ENCODE measurements at regions not wholly inside any gene's neighbourhood (a gene's known extent, or its start where the extent isn't known, plus 50 kb on each side); places are given as distances from the start of the nearest gene placed in this dataset.
"Not testable (repeated sequence)": the region's sequence is repeated elsewhere in the genome, so short reads cannot be mapped to it uniquely, and the experiment has no call there.

DNA sequence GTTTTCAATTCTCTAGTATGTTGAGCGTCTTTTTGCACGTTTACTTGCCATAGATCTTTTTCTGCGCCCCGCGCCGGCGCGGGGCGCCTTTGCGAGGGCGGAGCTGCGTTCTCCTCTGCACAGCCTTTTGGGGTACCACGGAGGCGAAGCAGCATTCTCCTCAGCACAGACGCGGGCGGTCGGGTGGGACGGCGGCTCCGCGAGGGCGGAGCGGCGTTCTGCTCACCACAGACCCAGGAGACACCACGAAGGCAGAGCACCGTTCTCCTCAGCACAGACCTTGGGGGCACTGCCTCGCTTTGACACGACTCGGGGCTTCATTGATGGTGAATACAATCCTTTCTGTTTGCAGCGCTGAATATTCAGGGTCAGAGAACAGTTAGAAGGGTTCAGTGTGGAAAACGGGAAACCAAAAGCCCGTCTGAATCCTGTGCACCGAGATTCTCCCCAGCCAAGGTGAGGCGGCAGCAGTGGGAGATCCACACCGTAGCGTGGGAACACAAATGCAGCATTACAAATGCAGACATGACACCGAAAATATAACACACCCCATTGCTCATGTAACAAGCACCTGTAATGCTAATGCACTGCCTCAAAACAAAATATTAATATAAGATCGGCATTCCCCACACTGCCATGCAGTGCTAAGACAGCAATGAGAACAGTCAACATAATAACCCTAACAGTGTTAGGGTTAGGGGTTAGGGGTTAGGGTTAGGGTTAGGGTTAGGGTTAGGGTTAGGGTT lies 190.7 kb upstream of the VIPR2 start:
- not testable (repeated sequence) for H3K4me1 Mint-ChIP-seq, H3K27ac Mint-ChIP-seq, H3K4me3 Mint-ChIP-seq, H3K9me3 Mint-ChIP-seq, H3K36me3 Mint-ChIP-seq, H3K27me3 Mint-ChIP-seq

GRCh38 chr7:159332854-159333479 lies 188.3 kb upstream of the VIPR2 start:
- H3K27me3 Mint-ChIP-seq, H3K4me3 Mint-ChIP-seq, H3K36me3 Mint-ChIP-seq, H3K27ac Mint-ChIP-seq, H3K4me1 Mint-ChIP-seq: not testable (repeated sequence)
- H3K9me3 Mint-ChIP-seq = peaks cover 1 to 12% (median 2%) of the 10 kb centered on the region in 3 donors

GRCh38 chr7:159331462-159331861 lies 186.8 kb upstream of the VIPR2 start:
- H3K27me3 Mint-ChIP-seq = no peaks in the 10 kb centered on the region
- H3K27ac Mint-ChIP-seq = no peak overlapping the region
- peaks cover 1 to 26% (median 4%) of the 10 kb centered on the region in 3 donors for H3K9me3 Mint-ChIP-seq
- peaks cover 4% of the 10 kb centered on the region for H3K36me3 Mint-ChIP-seq
- no peak overlapping the region for H3K4me3 Mint-ChIP-seq
- H3K4me1 Mint-ChIP-seq = no peaks in the 10 kb centered on the region

DNA sequence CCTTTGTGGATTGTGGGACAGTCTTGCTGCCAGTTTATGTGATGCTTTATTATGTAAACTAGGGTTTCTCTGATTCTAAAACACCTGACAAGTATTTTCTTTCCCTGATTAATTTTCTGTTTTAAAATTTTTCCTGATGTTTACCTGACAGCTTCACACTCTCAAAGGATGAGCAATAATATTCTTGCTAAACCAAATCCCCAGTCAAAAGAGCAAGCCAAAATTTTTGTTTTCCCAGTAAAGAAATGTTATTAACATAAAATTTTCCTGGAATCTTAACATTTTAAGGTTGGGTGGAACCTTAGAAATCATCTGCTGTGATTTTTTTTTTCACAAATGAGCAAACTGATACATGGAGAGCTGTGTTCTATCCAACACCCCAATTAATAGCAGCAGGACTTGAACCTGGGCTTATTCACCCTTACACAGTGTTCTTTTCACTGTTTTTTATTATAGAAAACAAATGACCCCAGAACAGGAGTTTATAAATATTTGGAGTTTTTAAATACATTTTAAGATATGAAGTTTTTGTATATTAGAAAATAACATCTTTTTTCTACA lies 185.2 kb upstream of the VIPR2 start:
- Mint-ChIP-seq H3K4me1 (no peaks in the 10 kb centered on the region), H3K27ac (no peak overlapping the region), H3K36me3 (peaks cover 4% of the 10 kb centered on the region), H3K4me3 (no peak overlapping the region), H3K9me3 (peaks cover 1 to 31% (median 8%) of the 10 kb centered on the region in 3 donors), H3K27me3 (no peaks in the 10 kb centered on the region)

- H3K4me3 Mint-ChIP-seq = no peak overlapping the region
- H3K27ac Mint-ChIP-seq = no peak overlapping the region
- H3K36me3 Mint-ChIP-seq = peaks cover 3% of the 10 kb centered on the region
- H3K4me1 Mint-ChIP-seq = no peaks in the 10 kb centered on the region
- H3K9me3 Mint-ChIP-seq = peaks cover 1 to 31% (median 8%) of the 10 kb centered on the region in 3 donors
- H3K27me3 Mint-ChIP-seq = no peaks in the 10 kb centered on the region
Measured at GRCh38 chr7:159328096-159328495, 183.4 kb upstream of the VIPR2 start.

DNA sequence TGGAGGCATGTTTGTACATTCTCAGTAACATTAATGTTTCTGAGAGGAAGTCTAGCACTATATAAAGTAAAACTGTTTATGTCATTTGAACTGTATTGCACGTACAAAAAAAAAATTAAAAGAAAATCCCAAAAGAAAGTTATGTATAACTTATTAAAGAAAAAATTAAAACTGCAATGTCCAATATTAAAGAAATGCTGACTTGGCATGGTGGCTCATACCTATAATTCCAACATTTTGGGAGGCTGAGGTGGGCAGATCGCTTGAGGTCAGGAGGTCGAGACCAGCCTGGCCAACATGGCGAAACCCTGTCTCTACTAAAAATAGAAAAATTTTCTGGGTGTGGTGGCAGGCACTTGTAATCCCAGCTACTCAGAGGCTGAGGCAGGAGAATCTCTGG lies 178.7 kb upstream of the VIPR2 start:
- Mint-ChIP-seq H3K36me3 (peaks cover 3% of the 10 kb centered on the region), H3K27ac (no peak overlapping the region), H3K9me3 (peaks cover 0 to 26% (median 9%) of the 10 kb centered on the region in 3 donors), H3K4me3 (no peak overlapping the region), H3K4me1 (no peaks in the 10 kb centered on the region), H3K27me3 (no peaks in the 10 kb centered on the region)

GRCh38 chr7:159321278-159321677 lies 176.6 kb upstream of the VIPR2 start:
- Mint-ChIP-seq H3K27me3 (no peaks in the 10 kb centered on the region), H3K36me3 (no peaks in the 10 kb centered on the region), H3K4me1 (no peaks in the 10 kb centered on the region), H3K4me3 (no peak overlapping the region), H3K27ac (no peak overlapping the region), H3K9me3 (peaks cover 3 to 13% (median 8%) of the 10 kb centered on the region in 3 donors)

DNA sequence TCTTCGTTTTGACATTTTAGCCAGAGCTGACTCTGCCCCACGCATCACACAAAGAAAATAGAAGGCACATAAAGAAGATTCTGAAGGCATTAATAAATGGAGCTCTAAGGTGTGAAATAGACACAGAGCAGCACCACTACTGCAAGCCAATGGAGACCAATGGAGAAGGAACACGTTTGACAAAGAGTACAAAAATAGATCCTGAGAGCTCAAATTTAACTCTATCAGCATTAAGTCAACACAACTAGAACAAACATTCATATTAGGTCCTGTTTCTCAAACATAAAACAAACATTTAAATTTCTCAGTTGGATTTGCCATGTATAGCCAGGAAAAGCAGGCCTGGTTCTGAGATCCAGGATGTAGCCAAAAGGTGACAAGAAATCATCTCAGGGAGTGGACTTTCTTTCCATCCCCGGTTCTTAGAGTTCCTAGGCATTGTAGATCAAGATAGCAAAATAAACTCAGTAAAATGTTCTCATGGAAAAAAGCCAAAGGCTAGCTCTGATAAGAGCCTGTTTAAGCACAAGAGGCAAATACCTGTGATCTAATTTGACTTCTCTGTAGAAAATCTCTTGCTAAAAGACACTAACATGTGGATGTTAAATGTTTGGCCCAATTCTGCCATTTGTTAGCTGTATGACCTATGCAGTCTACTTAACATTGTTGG lies 174.2 kb upstream of the VIPR2 start:
- no peaks in the 10 kb centered on the region for H3K27me3 Mint-ChIP-seq
- H3K36me3 Mint-ChIP-seq = no peaks in the 10 kb centered on the region
- no peak overlapping the region for H3K27ac Mint-ChIP-seq
- no peaks in the 10 kb centered on the region for H3K4me1 Mint-ChIP-seq
- H3K9me3 Mint-ChIP-seq = peaks cover 3 to 10% (median 4%) of the 10 kb centered on the region in 3 donors
- peak overlapping the region in 1 of 4 donors; percentile 25 for H3K4me3 Mint-ChIP-seq

DNA sequence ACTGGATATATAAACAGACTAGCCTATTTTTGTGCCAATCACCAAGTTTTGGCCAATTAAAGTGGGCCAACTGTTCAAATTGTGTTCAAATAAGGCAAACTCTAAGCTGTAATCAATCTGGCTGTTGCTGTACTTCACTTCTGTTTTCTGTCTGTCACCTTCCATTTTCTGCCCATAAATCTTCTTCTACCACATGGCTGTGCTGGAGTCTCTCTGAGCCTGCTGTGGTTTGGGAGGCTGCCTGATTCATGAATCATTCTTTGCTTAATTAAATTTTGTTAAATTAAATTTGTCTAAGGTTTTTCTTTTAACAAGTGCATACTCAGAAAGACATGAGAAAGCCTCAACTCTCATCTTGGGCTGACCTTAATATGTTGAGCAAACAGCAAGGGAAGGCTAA lies 172.6 kb upstream of the VIPR2 start:
- Mint-ChIP-seq H3K27me3 (no peaks in the 10 kb centered on the region), H3K9me3 (peaks cover 3 to 10% (median 4%) of the 10 kb centered on the region in 3 donors), H3K27ac (no peak overlapping the region), H3K4me1 (no peaks in the 10 kb centered on the region), H3K36me3 (no peaks in the 10 kb centered on the region), H3K4me3 (no peak overlapping the region)

- Mint-ChIP-seq H3K27ac (no peak overlapping the region), H3K4me3 (no peak overlapping the region), H3K9me3 (peaks cover 2 to 9% (median 8%) of the 10 kb centered on the region in 3 donors), H3K36me3 (no peaks in the 10 kb centered on the region), H3K27me3 (peaks cover 3% of the 10 kb centered on the region), H3K4me1 (no peaks in the 10 kb centered on the region)
Measured at GRCh38 chr7:159311172-159311494, 166.5 kb upstream of the VIPR2 start.

DNA sequence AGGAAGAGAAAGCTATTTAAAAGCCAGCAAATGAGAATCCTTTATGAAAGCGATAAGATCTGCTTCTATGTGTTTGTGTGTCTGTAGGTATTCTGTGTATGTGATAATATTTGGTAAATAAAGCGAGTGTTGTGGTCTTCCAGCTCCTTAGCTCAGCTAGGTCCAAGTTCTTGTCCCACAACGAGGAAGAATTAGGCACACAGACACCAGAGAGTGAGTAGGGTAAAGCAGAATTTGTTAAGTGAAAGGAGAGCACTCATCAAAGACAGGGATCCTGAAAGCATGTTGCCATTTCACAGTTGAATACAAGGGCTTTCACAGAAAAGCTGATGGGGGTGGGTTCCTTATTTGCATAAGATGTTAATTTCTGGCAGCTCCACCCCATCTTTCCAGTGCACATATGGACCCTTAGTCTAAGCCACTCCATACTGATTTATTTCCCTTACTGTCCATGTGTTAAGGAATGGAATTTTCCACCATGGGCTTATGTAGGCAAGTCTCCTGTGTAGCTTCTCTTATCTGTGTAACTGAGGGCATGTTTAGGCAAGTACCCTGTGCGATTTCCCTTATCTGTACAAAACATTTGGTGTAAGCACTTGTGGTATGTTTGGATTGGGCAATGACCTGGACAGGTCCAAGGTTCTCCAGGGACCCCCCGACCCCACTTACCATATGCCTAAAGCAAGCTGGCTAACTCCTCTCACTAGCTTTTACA lies 165.9 kb upstream of the VIPR2 start:
- no peak overlapping the region for H3K4me3 Mint-ChIP-seq
- H3K4me1 Mint-ChIP-seq = no peaks in the 10 kb centered on the region
- H3K36me3 Mint-ChIP-seq = no peaks in the 10 kb centered on the region
- H3K27me3 Mint-ChIP-seq = peaks cover 3% of the 10 kb centered on the region
- no peak overlapping the region for H3K27ac Mint-ChIP-seq
- peaks cover 2 to 9% (median 8%) of the 10 kb centered on the region in 3 donors for H3K9me3 Mint-ChIP-seq

- H3K4me1 Mint-ChIP-seq = not testable (repeated sequence)
Measured at GRCh38 chr7:159309214-159309613, 164.5 kb upstream of the VIPR2 start.

DNA sequence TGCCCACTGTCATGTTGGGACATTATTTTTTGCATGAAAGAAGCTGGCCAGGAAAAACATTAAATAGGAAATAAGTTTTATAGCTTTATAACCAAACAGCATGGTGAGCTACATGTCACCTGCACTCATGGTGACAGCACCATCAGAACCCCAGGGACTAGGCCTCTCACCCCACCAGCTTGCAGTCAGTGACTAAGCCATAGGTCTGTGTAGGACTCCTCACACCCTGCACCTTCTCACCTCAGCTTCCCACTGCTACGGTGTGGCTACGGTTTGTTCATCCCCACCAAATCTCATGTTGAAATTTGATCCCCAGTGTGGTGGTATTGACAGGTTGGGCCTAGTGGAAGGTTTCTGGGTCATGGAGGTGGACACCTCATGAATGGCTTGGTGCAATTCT lies 161.3 kb upstream of the VIPR2 start:
- H3K27ac Mint-ChIP-seq = no peak overlapping the region
- no peaks in the 10 kb centered on the region for H3K36me3 Mint-ChIP-seq
- H3K4me1 Mint-ChIP-seq = no peaks in the 10 kb centered on the region
- H3K27me3 Mint-ChIP-seq = no peaks in the 10 kb centered on the region
- H3K4me3 Mint-ChIP-seq = no peak overlapping the region
- H3K9me3 Mint-ChIP-seq = peaks cover 2 to 11% (median 9%) of the 10 kb centered on the region in 3 donors

More at GRCh38 chr7:159309214-159309613, 164.5 kb upstream of the VIPR2 start:
- H3K4me3 Mint-ChIP-seq, H3K9me3 Mint-ChIP-seq, H3K27me3 Mint-ChIP-seq, H3K27ac Mint-ChIP-seq, H3K36me3 Mint-ChIP-seq: not testable (repeated sequence)

GRCh38 chr7:159305185-159305584 lies 160.5 kb upstream of the VIPR2 start:
- H3K4me3 Mint-ChIP-seq = not testable (repeated sequence)

DNA sequence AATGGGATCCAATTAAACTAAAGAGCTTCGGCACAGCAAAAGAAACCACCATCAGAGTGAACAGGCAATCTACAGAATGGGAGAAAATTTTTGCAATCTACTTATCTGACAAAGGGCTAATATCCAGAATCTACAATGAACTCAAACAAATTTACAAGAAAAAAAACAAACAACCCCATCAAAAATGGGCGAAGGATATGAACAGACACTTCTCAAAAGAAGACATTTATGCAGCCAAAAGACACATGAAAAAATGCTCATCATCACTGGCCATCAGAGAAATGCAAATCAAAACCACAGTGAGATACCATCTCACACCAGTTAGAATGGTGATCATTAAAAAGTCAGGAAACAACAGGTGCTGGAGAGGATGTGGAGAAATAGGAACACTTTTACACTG lies 158.8 kb upstream of the VIPR2 start:
- H3K36me3 Mint-ChIP-seq, H3K4me1 Mint-ChIP-seq, H3K9me3 Mint-ChIP-seq, H3K27me3 Mint-ChIP-seq, H3K27ac Mint-ChIP-seq, H3K4me3 Mint-ChIP-seq: not testable (repeated sequence)

More at GRCh38 chr7:159305185-159305584, 160.5 kb upstream of the VIPR2 start:
- H3K4me1 Mint-ChIP-seq, H3K27me3 Mint-ChIP-seq, H3K27ac Mint-ChIP-seq, H3K36me3 Mint-ChIP-seq: not testable (repeated sequence)
- peaks cover 0 to 11% (median 9%) of the 10 kb centered on the region in 3 donors for H3K9me3 Mint-ChIP-seq

Measured in IgD-negative memory B cell (primary cell).